ENCODE measurements at regions not wholly inside any gene's neighbourhood (a gene's known extent, or its start where the extent isn't known, plus 50 kb on each side); places are given as distances from the start of the nearest gene placed in this dataset.

- ChIA-PET POLR2A (no interaction called here), CTCF (interaction anchor here (0.6 kb wide), 1 partner anchor 449 kb away, joined by 3 read pairs; no protein-coding TSS in a partner anchor)
- no peak overlapping the region for H2AFZ ChIP-seq (ENCODE audit: low read depth, low read length)
- TF ChIP-seq POLR2AphosphoS5 (IDR thresholded peaks at IDR 0.05; ENCODE audit: insufficient read depth, low read depth, low read length) (no peak), FOS (IDR thresholded peaks at IDR 0.05; ENCODE audit: borderline replicate concordance, insufficient read depth, low read length) (no peak), POLR2A (IDR thresholded peaks at IDR 0.05; ENCODE audit: low read depth, low read length) (no peak), JUN (IDR thresholded peaks at IDR 0.05; ENCODE audit: borderline replicate concordance, insufficient read depth, insufficient read length, low read depth) (no peak), MYC (IDR thresholded peaks at IDR 0.05; ENCODE audit: low read depth, low read length) (no peak), MAX (IDR thresholded peaks at IDR 0.05; ENCODE audit: insufficient read depth, insufficient read length) (no peak), GATA2 (IDR thresholded peaks at IDR 0.05; ENCODE audit: insufficient read depth, insufficient read length, low read depth, low read length) (no peak), CTCF (IDR thresholded peaks at IDR 0.05; ENCODE audit: extremely low read depth in 1 of 2, insufficient read depth in 1 of 2, low read depth in 1 of 2, low read length in 2 of 2) (no peak), EZH2 (IDR thresholded peaks at IDR 0.05; ENCODE audit: borderline replicate concordance, low read depth, low read length, severe bottlenecking) (no peak)
- intact Hi-C loops (cut with micrococcal nuclease) (no loop called here), dilution Hi-C loops (cut with MboI; ENCODE audit: extremely low pct_ligation_motif_present, low sequenced_read_pairs) (no loop called here)
- no peak overlapping the region for H3K9ac ChIP-seq (replicated peaks; ENCODE audit: extremely low read depth, insufficient read depth, low read length)
- H3K4me3 ChIP-seq (replicated peaks in 1 of 3; ENCODE audit: insufficient read depth in 1 of 3, low read depth in 1 of 3, low read length in 3 of 3): no peak overlapping the region
- no peak for FAIRE-seq
- no peak overlapping the region for H3K27ac ChIP-seq (ENCODE audit: insufficient read depth, low read depth, low read length)
- H3K9me1 ChIP-seq (replicated peaks; ENCODE audit: control insufficient read depth, extremely low read depth, insufficient read depth, low read length): no peaks in the 10 kb centered on the region
- H4K20me1 ChIP-seq (replicated peaks; ENCODE audit: control insufficient read depth, extremely low read depth, insufficient read depth, low read length): no peaks in the 10 kb centered on the region
- no TSS peak for BruUV-seq (replicated peaks)
- no peaks in the 10 kb centered on the region for H3K4me1 ChIP-seq (ENCODE audit: control insufficient read depth, extremely low read depth, insufficient read depth, low read length)
- peaks cover 13 to 27% of the 10 kb centered on the region in 2 experiments for H3K27me3 ChIP-seq (ENCODE audit: control insufficient read depth in 2 of 2, insufficient read depth in 2 of 2, low read length in 2 of 2)
- no peaks in the 10 kb centered on the region for H3K9me3 ChIP-seq (replicated peaks; ENCODE audit: control insufficient read depth, insufficient read depth, low read length)
- H3K36me3 ChIP-seq (ENCODE audit: control insufficient read depth in 2 of 2, extremely low read depth in 1 of 2, insufficient read depth in 2 of 2, low read length in 2 of 2): no peaks in the 10 kb centered on the region
- H3K79me2 ChIP-seq (ENCODE audit: control insufficient read depth, insufficient read depth, low read length): no peaks in the 10 kb centered on the region
- H3K4me2 ChIP-seq (ENCODE audit: insufficient read depth, low read length): no peak overlapping the region
- DNase-seq (ENCODE audit: low read depth, low spot score): no peak
Observed at GRCh38 chr3:72463083-72463482, 385.2 kb downstream of the SHQ1 start.

Measured in endothelial cell of umbilical vein (primary cell).